ENCODE measurements at regions not wholly inside any gene's neighbourhood (a gene's known extent, or its start where the extent isn't known, plus 50 kb on each side); places are given as distances from the start of the nearest gene placed in this dataset.

- no peak for DNase-seq (ENCODE audit: low read depth)
These were observed 106.9 kb downstream of the TBC1D30 start for GRCh38 chr12:64931321-64931720.

GRCh38 chr12:64931981-64932380 is 107.5 kb downstream of the TBC1D30 start:
- DNase-seq (ENCODE audit: low read depth) = no peak

GRCh38 chr12:64933791-64934190 is 109.3 kb downstream of the TBC1D30 start:
- DNase-seq (ENCODE audit: low read depth) = no peak

DNA sequence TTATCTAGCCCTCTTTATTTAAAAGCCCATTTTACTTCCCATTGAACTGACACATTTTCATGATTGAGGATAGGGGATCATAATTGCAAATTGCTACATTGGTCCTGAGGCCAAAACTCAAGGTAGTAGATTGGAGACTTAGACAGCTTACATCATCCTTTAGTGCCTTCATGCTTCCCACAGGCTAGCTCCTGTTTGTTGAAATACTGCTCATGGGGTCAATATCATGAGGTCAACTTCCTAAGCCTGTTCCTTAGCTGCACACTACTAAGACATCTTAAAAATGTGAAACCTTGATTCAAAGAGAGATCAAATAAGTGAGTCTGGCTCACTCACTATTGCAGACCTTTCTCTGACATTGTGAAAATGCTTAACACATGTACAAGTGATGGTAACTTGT is 113.0 kb downstream of the TBC1D30 start:
- DNase-seq (ENCODE audit: low read depth) = no peak

DNA sequence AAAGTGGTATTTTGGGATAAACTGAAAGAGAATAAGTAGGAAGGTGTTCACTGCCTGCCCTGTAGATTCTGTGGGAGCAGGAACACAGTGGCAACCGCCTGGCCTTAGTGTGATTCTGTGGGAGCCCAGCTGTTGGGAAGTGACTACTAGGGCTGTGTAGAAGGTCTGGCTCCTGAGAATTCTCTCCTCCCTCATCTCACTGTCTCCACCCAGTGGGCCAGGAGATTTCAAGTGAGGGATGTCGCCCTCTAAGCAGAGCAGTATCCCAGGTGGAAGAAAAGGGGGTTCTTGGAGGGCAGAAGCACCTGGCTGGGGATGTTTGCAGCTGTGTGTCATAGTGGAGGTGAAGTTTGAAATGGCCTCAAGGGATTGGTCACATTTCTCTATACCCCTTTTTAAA is 113.7 kb downstream of the TBC1D30 start:
- DNase-seq (ENCODE audit: low read depth) = no peak

DNA sequence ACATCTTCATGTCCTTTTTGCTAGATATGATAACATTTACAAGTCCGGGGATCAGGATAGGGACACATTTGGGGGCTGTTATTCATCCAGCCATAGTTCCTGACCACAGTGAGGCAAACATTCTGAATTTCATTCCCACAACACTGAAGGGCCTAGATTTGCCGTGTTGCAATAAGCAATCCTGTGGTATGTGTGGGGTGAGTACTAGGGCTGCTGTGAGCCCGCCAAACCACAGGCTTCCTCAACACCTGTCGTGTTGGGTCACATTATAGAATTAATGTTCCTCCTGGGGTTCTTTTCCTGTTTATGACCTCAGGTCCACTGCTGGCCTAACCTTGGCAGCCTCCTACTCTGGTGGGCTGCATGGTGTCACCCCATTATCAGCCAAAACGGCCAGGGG is 119.2 kb downstream of the TBC1D30 start:
- peak; percentile 72 for DNase-seq (ENCODE audit: low read depth)

DNA sequence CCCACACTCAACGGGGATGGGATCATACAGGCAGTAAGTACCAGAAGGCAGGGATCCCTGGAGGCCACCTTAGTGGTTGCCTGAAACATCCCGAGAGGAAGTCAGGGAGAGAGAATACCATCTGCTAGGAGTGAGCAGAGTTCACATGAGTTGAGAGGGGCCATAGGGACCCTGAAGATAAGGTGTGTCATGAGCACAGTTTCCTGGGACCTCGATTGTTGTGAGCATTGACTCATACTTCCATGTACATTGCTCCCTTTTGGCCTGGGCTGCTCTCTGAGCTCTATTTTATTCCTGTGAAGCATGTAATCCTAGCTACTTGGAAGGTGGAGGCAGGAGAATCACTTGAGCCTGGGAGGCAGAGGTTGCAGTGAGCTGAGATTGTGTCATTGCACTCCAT is 120.5 kb downstream of the TBC1D30 start:
- DNase-seq (ENCODE audit: low read depth) = no peak

GRCh38 chr12:64946132-64946829 is 121.8 kb downstream of the TBC1D30 start:
- peak; percentile 38 for DNase-seq (ENCODE audit: low read depth)

DNA sequence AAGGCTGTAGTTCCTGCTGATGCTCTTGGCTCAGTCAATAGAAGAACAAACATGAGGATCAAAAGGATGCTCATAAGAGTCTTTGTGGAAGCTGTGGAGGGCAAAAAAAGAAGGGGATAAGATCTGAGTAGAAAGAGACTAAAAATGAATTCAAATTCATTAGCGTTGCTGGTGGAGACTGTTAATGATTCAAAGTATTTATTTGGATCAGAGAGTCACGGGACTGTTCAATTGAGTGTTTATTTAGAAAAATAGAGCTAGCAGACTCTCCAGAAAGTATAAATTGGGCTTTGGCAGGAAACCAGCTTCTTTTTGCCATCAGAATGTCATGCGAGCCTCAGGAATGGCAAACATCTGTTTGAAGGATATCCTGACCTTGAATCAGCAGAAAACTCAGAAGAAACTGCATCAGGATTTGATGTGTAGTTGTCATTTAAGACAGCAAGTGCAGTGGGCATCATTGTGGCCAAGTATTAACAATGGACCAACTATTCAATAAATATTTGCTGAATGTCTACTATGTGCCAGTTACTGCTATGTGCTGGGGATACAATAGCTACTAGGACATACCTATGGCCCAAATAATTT is 126.4 kb downstream of the TBC1D30 start:
- no peak for DNase-seq (ENCODE audit: low read depth)

DNA sequence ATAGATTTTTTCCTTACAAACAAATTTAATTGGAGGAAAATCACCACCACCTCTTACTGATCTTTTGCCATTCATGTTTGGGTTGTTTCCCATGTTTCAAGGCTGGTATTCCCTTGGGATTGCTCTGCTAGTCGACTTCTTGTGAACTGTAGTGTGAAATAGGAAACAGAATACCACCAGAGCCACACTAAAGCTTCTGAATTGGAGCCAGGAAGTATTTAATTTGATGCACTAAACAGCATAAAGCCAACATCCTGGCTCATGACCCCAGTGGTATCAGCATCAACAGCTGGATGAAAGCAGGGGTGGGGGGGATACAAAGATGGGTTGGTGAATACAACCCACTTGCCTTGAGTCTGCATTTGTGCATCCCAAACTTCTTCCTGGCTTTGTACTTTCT is 127.5 kb downstream of the TBC1D30 start:
- no peak for DNase-seq (ENCODE audit: low read depth)

DNA sequence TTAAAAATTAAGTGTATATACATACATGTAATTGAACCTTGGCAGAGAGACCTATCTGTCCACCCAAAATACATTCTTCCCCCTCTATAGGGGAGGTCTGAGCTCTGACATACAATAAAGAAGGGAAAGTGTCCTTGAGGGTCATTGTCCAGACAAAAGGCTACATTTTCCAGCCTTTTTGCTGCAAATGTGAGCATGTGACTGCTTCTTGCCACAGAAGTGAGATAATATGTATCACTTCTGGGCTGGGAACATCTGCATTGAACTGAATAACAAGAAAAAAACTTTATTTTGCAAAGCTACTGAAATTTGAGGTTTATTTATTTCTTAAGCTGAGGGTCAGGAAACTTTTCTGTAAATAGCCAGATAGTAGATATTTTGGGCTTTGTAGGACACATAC is 131.3 kb downstream of the TBC1D30 start:
- no peak for DNase-seq (ENCODE audit: low read depth)

DNA sequence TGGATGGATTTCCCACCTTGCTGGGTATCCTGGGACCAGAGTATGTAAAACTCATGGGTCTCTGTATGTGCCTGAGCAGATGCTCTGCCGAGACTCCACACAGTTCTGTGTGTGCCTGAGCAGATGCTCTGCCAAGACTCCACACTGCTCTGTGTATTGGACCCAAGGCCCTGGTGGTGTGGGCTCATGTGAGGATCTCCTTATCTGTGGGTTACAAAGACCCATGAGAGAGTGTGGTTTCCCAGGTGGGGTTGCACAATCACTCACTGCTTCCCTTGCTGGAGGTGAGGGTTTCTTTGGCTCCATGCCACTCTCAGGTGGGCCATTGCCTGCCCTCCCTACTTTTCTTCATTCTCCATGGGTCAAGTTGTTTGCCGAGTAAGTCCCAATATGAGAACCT is 141.5 kb downstream of the TBC1D30 start:
- no peak for DNase-seq (ENCODE audit: low read depth)

DNA sequence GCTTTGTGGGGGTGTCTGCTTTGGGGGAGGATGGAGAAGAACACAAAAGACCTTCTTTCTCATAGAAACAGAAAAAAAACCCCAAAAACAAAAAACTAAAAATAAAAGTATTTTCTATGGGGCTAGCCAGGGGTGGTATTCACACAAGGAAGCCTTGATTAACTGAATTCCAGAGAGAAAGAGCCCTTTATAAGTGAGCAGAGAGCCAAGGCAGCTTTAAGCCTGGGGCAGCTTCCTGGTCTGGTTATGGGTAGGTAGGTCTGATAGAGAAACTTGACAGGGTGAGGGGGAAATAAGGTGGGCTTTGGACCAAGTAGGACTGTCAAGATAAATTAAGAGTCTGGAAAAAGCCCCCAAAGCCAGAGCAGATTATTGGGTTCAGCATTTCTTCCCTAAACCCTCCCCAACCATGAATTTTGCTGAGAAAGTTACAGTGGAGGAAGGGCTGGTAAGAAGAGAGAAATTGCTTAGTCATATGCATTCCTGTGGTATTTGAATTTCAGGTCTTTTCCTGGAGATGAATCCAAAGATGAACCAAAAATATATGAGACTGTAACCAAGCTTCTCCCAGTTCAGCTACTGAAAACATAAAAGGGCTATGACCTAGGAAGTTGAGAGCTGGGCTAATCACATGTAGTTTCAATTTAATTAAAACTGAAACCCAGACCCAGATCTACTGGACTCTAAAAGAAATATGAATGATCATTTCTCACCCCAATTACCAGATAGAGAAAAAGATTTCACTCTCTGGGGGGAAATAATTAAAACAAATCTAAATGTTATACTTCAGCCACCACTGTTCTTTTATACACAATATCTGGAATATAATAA is 144.8 kb downstream of the TBC1D30 start:
- peak; percentile 66 for DNase-seq (ENCODE audit: low read depth)

GRCh38 chr12:64976131-64976530 is 145.0 kb downstream of the WIF1 start:
- DNase-seq (ENCODE audit: low read depth) = no peak

- no peak for DNase-seq (ENCODE audit: low read depth)
These were observed 137.3 kb downstream of the WIF1 start for GRCh38 chr12:64983771-64984278.

- DNase-seq (ENCODE audit: low read depth) = peak; percentile 5
These were observed 129.9 kb downstream of the WIF1 start for GRCh38 chr12:64991121-64991611.

- DNase-seq (ENCODE audit: low read depth) = no peak
These were observed 129.0 kb downstream of the WIF1 start for GRCh38 chr12:64992116-64992515.

DNA sequence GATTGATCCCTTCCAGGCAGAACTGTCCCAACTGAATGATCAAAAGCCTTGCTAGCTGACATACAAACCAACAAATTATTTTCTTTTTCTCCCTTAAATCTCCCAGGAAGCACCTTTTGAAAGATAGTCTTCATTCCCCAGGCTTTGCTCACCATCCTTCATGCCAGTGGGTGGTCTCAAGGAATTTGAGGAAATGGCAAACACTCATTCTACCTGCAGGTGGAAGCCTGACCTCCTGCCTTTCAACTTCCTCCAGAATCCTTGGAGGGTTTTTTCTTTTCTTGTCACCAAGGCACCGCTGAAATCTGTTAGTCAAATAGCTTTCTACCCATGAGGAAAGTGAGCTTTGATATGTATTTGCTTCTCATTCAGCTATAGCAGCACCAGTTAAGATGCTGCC is 128.5 kb downstream of the WIF1 start:
- no peak for DNase-seq (ENCODE audit: low read depth)

DNA sequence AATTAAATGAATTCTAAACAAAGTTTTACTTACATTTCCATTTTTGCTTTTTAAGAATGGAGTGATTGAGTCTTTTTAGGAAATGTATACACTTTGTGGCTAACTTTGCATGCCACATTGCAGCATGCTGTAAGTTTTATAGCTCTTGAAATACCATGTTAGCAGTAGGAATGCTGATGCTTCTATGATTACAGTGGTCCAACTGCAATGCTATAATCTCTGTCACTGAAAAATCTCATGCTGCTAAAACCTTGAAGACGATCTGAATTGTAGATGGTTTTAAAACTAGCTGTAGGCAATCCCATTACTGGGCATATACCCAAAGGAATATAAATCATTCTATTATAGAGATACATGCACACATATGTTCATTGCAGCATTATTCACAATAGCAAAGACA is 127.6 kb downstream of the WIF1 start:
- DNase-seq (ENCODE audit: low read depth) = no peak

DNA sequence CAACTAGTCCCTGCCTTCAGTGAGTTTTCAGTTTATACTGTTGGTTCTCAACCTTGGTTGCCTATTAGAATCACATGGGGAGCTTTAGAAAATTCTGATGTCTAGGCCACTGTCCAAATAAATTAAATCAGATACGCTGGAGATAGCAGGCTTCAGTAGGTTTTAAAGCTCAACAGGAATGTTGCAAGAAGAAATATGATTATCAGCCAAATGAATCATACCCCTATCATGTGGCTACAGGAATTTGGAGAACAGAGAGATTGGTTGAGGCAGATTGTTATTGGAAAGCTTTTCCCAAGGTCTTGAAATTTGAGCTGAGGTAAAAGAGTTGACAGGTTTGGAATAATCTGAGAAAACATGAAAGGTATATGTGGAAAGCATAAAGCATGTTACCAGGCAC is 125.3 kb downstream of the WIF1 start:
- peak; percentile 15 for DNase-seq (ENCODE audit: low read depth)

GRCh38 chr12:64997858-64998257 is 123.2 kb downstream of the WIF1 start:
- no peak for DNase-seq (ENCODE audit: low read depth)

DNA sequence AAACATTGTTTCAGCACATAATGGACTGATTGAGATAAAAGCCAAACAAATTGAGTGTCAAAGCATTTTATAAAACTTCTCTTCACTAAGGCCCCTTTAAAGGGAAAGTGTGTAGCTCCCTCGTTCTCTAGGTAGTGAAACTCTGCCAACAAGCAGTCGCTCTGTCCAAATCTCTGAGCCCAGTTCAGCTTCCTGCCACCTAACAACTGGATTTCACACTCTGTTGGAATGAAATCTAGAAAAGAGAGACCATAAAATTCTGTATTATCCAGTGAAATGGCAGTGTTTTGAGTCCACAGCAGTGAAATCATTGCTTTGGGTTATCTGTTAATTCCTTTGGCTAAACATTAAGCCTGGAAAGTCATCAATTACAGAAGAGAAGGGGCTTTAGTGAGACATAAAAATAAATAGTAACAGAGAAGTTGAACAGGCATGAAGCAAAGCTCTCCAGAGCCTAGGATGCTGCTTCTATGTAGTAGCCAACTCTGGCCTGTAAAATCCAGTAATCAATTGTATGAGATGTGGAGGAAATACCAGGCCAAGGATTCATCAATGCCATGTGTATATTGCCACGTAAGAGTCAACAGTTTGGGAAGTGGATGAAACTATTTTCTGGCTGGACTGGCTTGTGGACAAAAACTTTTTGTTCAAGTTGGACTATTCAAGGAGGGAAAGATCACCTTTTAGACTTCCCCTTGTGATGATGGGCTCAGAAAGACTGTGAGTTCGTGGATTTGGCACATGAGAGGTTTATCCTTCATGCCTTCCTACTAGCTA is 122.5 kb downstream of the WIF1 start:
- no peak for DNase-seq (ENCODE audit: low read depth)

Data from iris pigment epithelial cell (primary cell).